Gastrocnemius medialis (tissue), 4 donors: ENCODE measurements at regions not wholly inside any gene's neighbourhood (a gene's known extent, or its start where the extent isn't known, plus 50 kb on each side); places are given as distances from the start of the nearest gene placed in this dataset.

Experiments
- ATAC-seq, 2 donors: fragments of 150-250 bp; one replicate each; pipeline ENCODE4 v1.9.1; 2016
- DNase-seq, 2 donors: peaks; one replicate each; pipeline ENCODE4 v3.0.0-alpha.2; 2019
- H3K27ac ChIP-seq, 4 donors: fragments of 200-600 bp; sonication (generic); 1 replicate in 1 of 4; 2 replicates in 3 of 4; pipeline ENCODE4 v1.5.1; 2016 to 2018; ENCODE audit warnings: mild to moderate bottlenecking in 2 of 4, moderate library complexity in 1 of 4
- H3K27me3 ChIP-seq, 3 donors: fragments of 200-600 bp; sonication (generic) in 2 of 3; 1 replicate in 1 of 3; 2 replicates in 2 of 3; pipeline versions ENCODE4 v1.5.1 to v1.6.0; 2016 to 2019; ENCODE audit warnings: mild to moderate bottlenecking in 1 of 3, moderate library complexity in 1 of 3
- H3K36me3 ChIP-seq, 2 donors: fragments of 200-600 bp; sonication (generic) in 1 of 2; one replicate each; pipeline ENCODE4 v1.5.1; 2017 to 2018
- H3K4me1 ChIP-seq, 2 donors: fragments of 200-600 bp; sonication (generic) in 1 of 2; one replicate each; pipeline ENCODE4 v1.5.1; 2016 to 2017; ENCODE audit warnings: mild to moderate bottlenecking in 2 of 2
- H3K4me3 ChIP-seq, 4 donors: fragments of 200-600 bp; sonication (generic) in 3 of 4; 1 replicate in 1 of 4; 2 replicates in 3 of 4; pipeline ENCODE4 v1.5.1; 2016 to 2019; ENCODE audit warnings: mild to moderate bottlenecking in 2 of 4
- H3K9me3 ChIP-seq, 3 donors: fragments of 200-600 bp; sonication (generic) in 2 of 3; 1 replicate in 1 of 3; 2 replicates in 2 of 3; pipeline ENCODE4 v1.5.1; 2016 to 2019
- CTCF ChIP-seq, 5 experiments: fragments of 450-650 bp in 3 of 5; fragments of 200-600 bp in 2 of 5; sonication (generic) in 2 of 5; IDR thresholded peaks in 4 of 5; conservative IDR thresholded peaks in 1 of 5; 1 replicate in 4 of 5; 2 replicates in 1 of 5; pipeline ENCODE4 v1.5.1; 2016 to 2019; ENCODE audit warnings: antibody characterized with exemption in 5 of 5, mild to moderate bottlenecking in 3 of 5, moderate library complexity in 3 of 5
- POLR2A ChIP-seq, 2 donors: fragments of 450-650 bp; IDR thresholded peaks; one replicate each; pipeline ENCODE4 v1.6.1; 2017; ENCODE audit warnings: antibody characterized with exemption in 2 of 2, mild to moderate bottlenecking in 2 of 2, moderate library complexity in 2 of 2
- in situ Hi-C, 4 donors: fragments of 200-750 bp; cut with MboI; loops; one replicate each; pipeline versions ENCODE4 v1.15.0 to v1.8.0; 2017; ENCODE audit warnings: low sequenced_read_pairs in 4 of 4
- intact Hi-C: fragments of 100-400 bp; cut with DNase I; formaldehyde crosslinking; loops from one replicate; pipeline ENCODE4 v1.15.1; 2023; ENCODE audit warnings: low total_unique reads

- no peak for TF ChIP-seq POLR2A (IDR thresholded peaks at IDR 0.05)
- TF ChIP-seq CTCF (IDR thresholded peaks at IDR 0.05 in 4 of 5, conservative IDR thresholded peaks at IDR 0.05 in 1 of 5): no peak
- Histone ChIP-seq H3K36me3 (no peaks in the 10 kb centered on the region), H3K4me1 (no peaks in the 10 kb centered on the region), H3K4me3 (no peak overlapping the region), H3K27ac (no peak overlapping the region), H3K27me3 (no peaks in the 10 kb centered on the region), H3K9me3 (no peaks in the 10 kb centered on the region)
- in situ Hi-C loops: no loop called here
- intact Hi-C loops: no loop called here
- DNase-seq (no peak), ATAC-seq (no peak)
These were observed 891.5 kb downstream of the ROBO2 start for GRCh38 chr3:77931255-77932009.

- TF ChIP-seq CTCF (IDR thresholded peaks at IDR 0.05 in 4 of 5, conservative IDR thresholded peaks at IDR 0.05 in 1 of 5) (no peak), POLR2A (IDR thresholded peaks at IDR 0.05) (no peak)
- Histone ChIP-seq H3K27me3 (no peaks in the 10 kb centered on the region), H3K27ac (no peak overlapping the region), H3K4me1 (no peaks in the 10 kb centered on the region), H3K4me3 (no peak overlapping the region), H3K9me3 (no peaks in the 10 kb centered on the region), H3K36me3 (no peaks in the 10 kb centered on the region)
- ATAC-seq: no peak
- intact Hi-C loops (no loop called here), in situ Hi-C loops (no loop called here)
- no peak for DNase-seq
These were observed 893.0 kb downstream of the ROBO2 start for GRCh38 chr3:77932926-77933325.

GRCh38 chr3:77933926-77934325 lies 894.0 kb downstream of the ROBO2 start:
- no peak for TF ChIP-seq CTCF (IDR thresholded peaks at IDR 0.05 in 4 of 5, conservative IDR thresholded peaks at IDR 0.05 in 1 of 5)
- TF ChIP-seq POLR2A (IDR thresholded peaks at IDR 0.05): no peak
- no peaks in the 10 kb centered on the region for H3K4me1 ChIP-seq
- no peaks in the 10 kb centered on the region for H3K36me3 ChIP-seq
- DNase-seq (no peak), ATAC-seq (no peak)
- no peak overlapping the region for H3K4me3 ChIP-seq
- in situ Hi-C loops: no loop called here
- intact Hi-C loops: no loop called here
- H3K27me3 ChIP-seq: no peaks in the 10 kb centered on the region
- H3K27ac ChIP-seq: no peak overlapping the region
- H3K9me3 ChIP-seq: no peaks in the 10 kb centered on the region

- Histone ChIP-seq H3K9me3 (no peaks in the 10 kb centered on the region), H3K27ac (no peak overlapping the region), H3K36me3 (no peaks in the 10 kb centered on the region), H3K4me1 (no peaks in the 10 kb centered on the region), H3K4me3 (no peak overlapping the region), H3K27me3 (no peaks in the 10 kb centered on the region)
- intact Hi-C loops (no loop called here), in situ Hi-C loops (no loop called here)
- no peak for TF ChIP-seq POLR2A (IDR thresholded peaks at IDR 0.05)
- no peak for TF ChIP-seq CTCF (IDR thresholded peaks at IDR 0.05 in 4 of 5, conservative IDR thresholded peaks at IDR 0.05 in 1 of 5)
- DNase-seq (no peak), ATAC-seq (no peak)
These were observed 895.5 kb downstream of the ROBO2 start for GRCh38 chr3:77935418-77935817.

- H3K36me3 ChIP-seq: no peaks in the 10 kb centered on the region
- H3K27me3 ChIP-seq: no peaks in the 10 kb centered on the region
- in situ Hi-C loops: no loop called here
- intact Hi-C loops: no loop called here
- H3K9me3 ChIP-seq: no peaks in the 10 kb centered on the region
- H3K27ac ChIP-seq: no peak overlapping the region
- ATAC-seq (no peak), DNase-seq (no peak)
- TF ChIP-seq POLR2A (IDR thresholded peaks at IDR 0.05) (no peak), CTCF (IDR thresholded peaks at IDR 0.05 in 4 of 5, conservative IDR thresholded peaks at IDR 0.05 in 1 of 5) (no peak)
- no peaks in the 10 kb centered on the region for H3K4me1 ChIP-seq
- H3K4me3 ChIP-seq: no peak overlapping the region
These were observed 899.8 kb downstream of the ROBO2 start for GRCh38 chr3:77939726-77940125.
